HEK293T (cell line): ENCODE measurements at regions not wholly inside any gene's neighbourhood (a gene's known extent, or its start where the extent isn't known, plus 50 kb on each side); places are given as distances from the start of the nearest gene placed in this dataset.

ENCODE experiments used
- CTCF ChIA-PET: fragments of 350-600 bp; formaldehyde crosslinking; extraction: SDS; loops from one replicate; lab custom pipeline; 2021; ENCODE audit warnings: antibody characterized with exemption, inconsistent platforms; lab: Yijun Ruan, JAX
- POLR2A ChIA-PET: fragments of 350-600 bp; formaldehyde crosslinking; extraction: SDS; loops from one replicate; lab custom pipeline; 2020; ENCODE audit warnings: antibody characterized with exemption, inconsistent platforms; lab: Yijun Ruan, JAX
- DNase-seq: peaks from one replicate; pipeline ENCODE4 v3.0.0; 2012; ENCODE audit warnings: mixed read lengths; ENCODE audit errors: extremely low spot score
- ARNT ChIP-seq: fragments of 450-650 bp; IDR thresholded peaks from 2 replicates; pipeline ENCODE4 v1.6.1; 2017; ENCODE audit warnings: mild to moderate bottlenecking
- BHLHE40 ChIP-seq: fragments of 450-650 bp; IDR thresholded peaks from 2 replicates; pipeline ENCODE4 v1.6.1; 2016; ENCODE audit warnings: mild to moderate bottlenecking, moderate library complexity, borderline replicate concordance
- CTBP1 ChIP-seq: fragments of 450-650 bp; IDR thresholded peaks from 2 replicates; pipeline ENCODE4 v1.6.1; 2016; ENCODE audit warnings: borderline replicate concordance
- ELF4 ChIP-seq: fragments of 450-650 bp; IDR thresholded peaks from 2 replicates; pipeline ENCODE4 v1.6.1; 2017; ENCODE audit warnings: antibody characterized with exemption
- FOXA1 ChIP-seq: fragments of 450-650 bp; IDR thresholded peaks from 2 replicates; pipeline ENCODE4 v1.6.1; 2016; ENCODE audit warnings: mild to moderate bottlenecking
- FOXK2 ChIP-seq: fragments of 450-650 bp; IDR thresholded peaks from 2 replicates; pipeline ENCODE4 v1.6.1; 2016; ENCODE audit warnings: mild to moderate bottlenecking
- FOXM1 ChIP-seq: fragments of 450-650 bp; IDR thresholded peaks from 2 replicates; pipeline ENCODE4 v1.6.1; 2017; ENCODE audit warnings: mild to moderate bottlenecking, borderline replicate concordance
- HDGF ChIP-seq: fragments of 450-650 bp; IDR thresholded peaks from 2 replicates; pipeline ENCODE4 v1.6.1; 2017; ENCODE audit warnings: antibody characterized with exemption, borderline replicate concordance
- L3MBTL2 ChIP-seq: fragments of 450-650 bp; conservative IDR thresholded peaks from 2 replicates; pipeline ENCODE4 v1.6.1; 2016; ENCODE audit warnings: mild to moderate bottlenecking
- LEF1 ChIP-seq: fragments of 450-650 bp; IDR thresholded peaks from 2 replicates; pipeline ENCODE4 v1.6.1; 2017; ENCODE audit warnings: mild to moderate bottlenecking, borderline replicate concordance
- NFRKB ChIP-seq: fragments of 450-650 bp; IDR thresholded peaks from 2 replicates; pipeline ENCODE4 v1.6.1; 2016; ENCODE audit warnings: mild to moderate bottlenecking, moderate library complexity
- SP1 ChIP-seq: fragments of 450-650 bp; IDR thresholded peaks from 2 replicates; pipeline ENCODE4 v1.6.1; 2017
- SUZ12 ChIP-seq: fragments of 450-650 bp; IDR thresholded peaks from 2 replicates; pipeline ENCODE4 v1.6.1; 2016; ENCODE audit warnings: mild to moderate bottlenecking
- TARDBP ChIP-seq: fragments of 450-650 bp; IDR thresholded peaks from 2 replicates; pipeline ENCODE4 v1.6.1; 2016
- ZNF384 ChIP-seq: fragments of 450-650 bp; IDR thresholded peaks from 2 replicates; pipeline ENCODE4 v1.6.1; 2016
- TF ChIP-seq, protein P1 (sequence below): fragments of 450-650 bp; IDR thresholded peaks from 2 replicates; pipeline ENCODE4 v1.6.1; 2016

DNA sequence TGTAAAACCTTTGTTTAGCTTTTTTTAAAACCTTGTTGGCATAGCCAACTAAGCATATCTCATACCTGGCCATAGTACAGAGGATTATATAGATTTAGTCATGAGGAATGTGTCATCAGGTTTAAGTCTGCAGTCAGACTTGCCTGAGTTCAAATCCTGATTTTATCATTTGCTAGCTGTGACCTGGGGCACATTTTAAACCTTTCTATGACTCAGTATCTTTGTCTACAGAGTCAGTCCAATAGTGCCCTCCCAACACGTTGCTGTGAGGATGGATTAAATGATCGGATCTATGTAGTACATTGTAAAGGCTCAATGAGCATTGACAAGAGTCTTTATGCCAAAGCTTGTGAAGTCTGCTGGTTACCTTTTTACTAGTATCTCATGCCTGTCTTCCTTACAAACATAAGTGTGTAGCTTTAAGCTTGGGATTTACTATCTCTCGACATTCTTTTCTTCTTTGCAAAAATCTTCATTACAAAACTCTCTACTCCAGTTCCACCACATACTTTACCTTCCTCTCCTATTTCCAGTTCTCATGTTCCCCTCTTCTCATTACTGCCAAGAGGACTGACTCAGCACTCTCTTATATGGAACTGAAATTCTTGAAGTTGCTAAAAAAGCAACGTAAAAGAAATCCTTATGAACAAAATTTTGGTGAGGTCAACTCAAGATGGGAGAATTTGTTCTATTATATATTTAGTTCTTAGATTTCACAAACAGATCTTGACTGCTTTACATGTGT is 68.1 kb upstream of the RBMS1 start:
- TF ChIP-seq, protein P1, sequence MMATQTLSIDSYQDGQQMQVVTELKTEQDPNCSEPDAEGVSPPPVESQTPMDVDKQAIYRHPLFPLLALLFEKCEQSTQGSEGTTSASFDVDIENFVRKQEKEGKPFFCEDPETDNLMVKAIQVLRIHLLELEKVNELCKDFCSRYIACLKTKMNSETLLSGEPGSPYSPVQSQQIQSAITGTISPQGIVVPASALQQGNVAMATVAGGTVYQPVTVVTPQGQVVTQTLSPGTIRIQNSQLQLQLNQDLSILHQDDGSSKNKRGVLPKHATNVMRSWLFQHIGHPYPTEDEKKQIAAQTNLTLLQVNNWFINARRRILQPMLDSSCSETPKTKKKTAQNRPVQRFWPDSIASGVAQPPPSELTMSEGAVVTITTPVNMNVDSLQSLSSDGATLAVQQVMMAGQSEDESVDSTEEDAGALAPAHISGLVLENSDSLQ: no peak
- TF ChIP-seq BHLHE40 (no peak), L3MBTL2 (no peak), FOXA1 (no peak), TARDBP (no peak), ZNF384 (no peak), LEF1 (no peak), SUZ12 (no peak), SP1 (no peak), FOXM1 (no peak), NFRKB (no peak), ARNT (no peak), CTBP1 (no peak), HDGF (no peak)
- CTCF ChIA-PET: no interaction called here
- POLR2A ChIA-PET: no interaction called here
- no peak for DNase-seq

DNA sequence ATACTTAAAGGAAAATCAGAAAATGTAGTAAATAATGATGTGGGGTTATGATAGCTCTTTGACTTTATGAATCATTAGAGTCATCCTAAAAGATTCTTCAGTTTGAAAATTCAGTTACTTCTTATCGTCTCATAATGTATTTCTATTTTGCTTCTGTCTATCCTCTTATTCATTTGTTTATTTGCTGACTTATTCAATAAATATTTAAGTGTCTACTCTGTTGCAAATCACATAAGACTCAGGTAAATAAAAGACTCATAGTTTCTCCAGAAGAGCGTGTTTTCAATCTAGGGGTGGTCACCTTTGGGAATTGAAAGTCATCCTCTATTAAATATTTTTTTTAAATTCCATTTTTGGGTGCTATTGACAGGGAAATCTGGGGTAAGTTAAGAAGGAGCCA is 69.1 kb upstream of the RBMS1 start:
- CTCF ChIA-PET: no interaction called here
- no peak for DNase-seq

DNA sequence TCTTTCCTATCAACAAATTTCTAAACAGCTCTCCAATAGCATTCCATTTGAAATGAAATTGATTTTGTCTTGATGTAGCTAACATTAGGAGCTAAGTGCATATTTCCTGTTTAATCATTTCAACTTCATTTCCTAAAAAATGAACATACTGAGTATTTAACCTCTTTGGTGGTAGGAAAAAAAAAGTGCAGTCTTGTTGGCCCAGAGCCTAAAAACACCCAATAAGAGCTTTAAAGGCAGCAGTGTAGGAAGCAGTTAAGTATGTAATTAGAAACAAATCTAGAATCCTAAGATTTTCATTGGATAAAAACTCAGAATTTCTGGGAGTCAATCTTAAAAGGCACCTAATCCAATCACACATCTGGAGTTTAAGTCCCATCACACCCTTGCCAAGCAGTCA is 71.0 kb upstream of the RBMS1 start:
- no peak for DNase-seq
- TF ChIP-seq, protein P1: no peak
- no peak for TF ChIP-seq BHLHE40
- TF ChIP-seq TARDBP: no peak
- no peak for TF ChIP-seq ARNT
- TF ChIP-seq SUZ12: no peak
- TF ChIP-seq ELF4: no peak
- no peak for TF ChIP-seq FOXM1
- no peak for TF ChIP-seq CTBP1
- no peak for TF ChIP-seq NFRKB
- TF ChIP-seq LEF1: no peak
- ChIA-PET POLR2A (no interaction called here), CTCF (no interaction called here)

More for the DNA sequence above, 69.1 kb upstream of the RBMS1 start:
- POLR2A ChIA-PET: no interaction called here
- no peak for TF ChIP-seq ZNF384
- no peak for TF ChIP-seq SUZ12
- TF ChIP-seq CTBP1: no peak

DNA sequence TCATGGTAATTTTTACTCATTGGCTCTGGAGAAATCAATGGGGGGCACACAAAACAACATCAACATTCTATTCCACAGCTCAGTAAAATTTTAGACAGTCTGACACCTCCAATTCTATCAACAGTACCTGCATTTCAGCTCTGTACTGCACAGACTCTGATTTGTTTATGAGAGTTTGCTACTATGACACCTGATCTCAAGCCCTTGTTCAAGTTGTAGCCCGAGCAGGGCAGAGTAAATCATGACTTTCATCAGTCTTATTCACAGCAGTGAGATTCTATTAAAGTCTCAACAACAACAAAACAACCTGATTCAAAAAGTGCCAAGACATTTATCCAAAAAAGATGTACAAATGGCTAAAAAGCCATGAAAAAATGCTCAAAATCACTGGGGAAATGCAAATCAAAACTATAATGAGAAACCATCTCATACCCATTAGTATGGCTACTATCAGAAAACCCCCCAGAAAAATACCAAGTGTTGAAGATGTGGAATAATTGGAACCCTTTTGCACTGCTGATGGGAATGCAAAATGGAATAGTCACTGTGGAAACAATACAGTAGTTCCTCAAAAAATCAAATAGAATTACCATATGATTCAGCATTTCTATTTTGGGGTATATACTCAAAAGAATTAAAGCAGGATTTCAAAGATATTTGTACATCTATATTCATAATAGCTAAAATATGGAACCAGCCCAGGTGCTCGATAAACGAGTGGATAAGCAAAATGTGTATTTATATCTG is 71.7 kb upstream of the RBMS1 start:
- no peak for DNase-seq
- ChIA-PET CTCF (no interaction called here), POLR2A (no interaction called here)
- TF ChIP-seq BHLHE40: no peak
- TF ChIP-seq LEF1: no peak
- TF ChIP-seq CTBP1: no peak
- no peak for TF ChIP-seq FOXK2
- TF ChIP-seq, protein P1: no peak
- TF ChIP-seq L3MBTL2: no peak
- no peak for TF ChIP-seq SUZ12
- TF ChIP-seq FOXA1: no peak
- no peak for TF ChIP-seq ARNT
- TF ChIP-seq TARDBP: no peak
- no peak for TF ChIP-seq HDGF

DNA sequence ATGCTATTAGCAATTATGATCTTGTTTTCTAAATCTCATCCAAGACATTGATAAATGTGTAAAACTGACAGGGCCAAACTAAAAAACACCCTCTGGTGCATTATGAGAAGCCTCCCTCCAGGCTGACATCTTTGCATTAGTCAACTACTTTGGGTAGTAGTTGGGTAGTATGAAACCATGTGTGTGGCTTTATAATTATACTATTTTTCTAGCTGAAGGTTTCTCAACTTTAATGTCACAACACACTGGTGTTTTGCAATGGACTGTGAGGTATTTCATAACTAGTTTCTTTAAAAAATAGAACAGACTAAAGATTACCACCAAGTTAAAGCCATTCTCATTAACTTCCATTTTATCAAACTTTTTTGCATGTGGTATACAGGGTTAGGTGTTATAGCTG is 73.1 kb upstream of the RBMS1 start:
- POLR2A ChIA-PET: no interaction called here
- CTCF ChIA-PET: no interaction called here

DNA sequence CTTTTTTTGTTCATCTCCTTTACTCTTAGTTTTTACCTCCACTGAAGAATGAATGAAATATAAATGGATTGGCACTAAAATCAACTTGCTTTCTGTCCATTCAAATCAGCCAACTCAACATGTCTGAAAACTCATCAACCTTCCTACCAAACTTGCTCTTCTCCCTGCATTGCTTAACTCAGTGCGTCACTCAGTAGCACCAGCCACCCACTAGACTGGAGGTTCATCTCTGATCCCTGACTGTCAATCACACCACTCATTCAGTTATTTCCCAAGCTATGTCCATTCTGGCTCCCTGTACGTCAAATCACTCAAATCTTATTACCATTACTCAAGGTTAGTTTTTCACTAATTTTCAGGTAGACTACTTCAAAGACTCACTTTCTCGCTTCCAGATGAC is 75.2 kb upstream of the RBMS1 start:
- no peak for DNase-seq
- CTCF ChIA-PET: no interaction called here
- TF ChIP-seq FOXK2 (no peak), ELF4 (no peak), TARDBP (no peak), LEF1 (no peak), SUZ12 (no peak), BHLHE40 (no peak), FOXA1 (no peak), ARNT (no peak), FOXM1 (no peak), L3MBTL2 (no peak), HDGF (no peak), CTBP1 (no peak), ZNF384 (no peak), NFRKB (no peak), SP1 (no peak)
- TF ChIP-seq, protein P1: no peak
- POLR2A ChIA-PET: no interaction called here

More for the DNA sequence above, 73.1 kb upstream of the RBMS1 start:
- DNase-seq: no peak
- no peak for TF ChIP-seq CTBP1
- TF ChIP-seq NFRKB: no peak
- TF ChIP-seq FOXM1: no peak
- no peak for TF ChIP-seq SP1
- TF ChIP-seq SUZ12: no peak
- no peak for TF ChIP-seq L3MBTL2
- TF ChIP-seq BHLHE40: no peak
- no peak for TF ChIP-seq TARDBP
- TF ChIP-seq FOXA1: no peak
- no peak for TF ChIP-seq ELF4
